SKM-1 treated with dmso at 0.1 percent for 144 hours (cell line): ENCODE measurements at regions not wholly inside any gene's neighbourhood (a gene's known extent, or its start where the extent isn't known, plus 50 kb on each side); places are given as distances from the start of the nearest gene placed in this dataset.
"Not testable (repeated sequence)": the region's sequence is repeated elsewhere in the genome, so short reads cannot be mapped to it uniquely, and the experiment has no call there.

ENCODE experiments used
- DNase-seq: peaks from one replicate; lab custom pipeline; 2025; ENCODE audit not compliant: unreplicated experiment; lab: John Stamatoyannopoulos, UW

GRCh38 chr2:122007126-122007525, 251.7 kb downstream of the TSN start:
- DNase-seq, result no peak

GRCh38 chr2:122007577-122007976, 252.1 kb downstream of the TSN start:
- DNase-seq, result no peak

- no peak for DNase-seq
Measured at GRCh38 chr2:122009561-122009960, 254.1 kb downstream of the TSN start.

GRCh38 chr2:122011493-122012270, 256.2 kb downstream of the TSN start:
- no peak for DNase-seq

GRCh38 chr2:122018736-122019135, 263.3 kb downstream of the TSN start:
- DNase-seq, result no peak

- no peak for DNase-seq
Measured at GRCh38 chr2:122019724-122020123, 264.3 kb downstream of the TSN start.

GRCh38 chr2:122020377-122020776, 264.9 kb downstream of the TSN start:
- DNase-seq, result no peak

GRCh38 chr2:122021941-122022340, 266.5 kb downstream of the TSN start:
- DNase-seq, result no peak

- DNase-seq, result no peak
Measured at GRCh38 chr2:122022531-122022930, 267.1 kb downstream of the TSN start.

- no peak for DNase-seq
Measured at GRCh38 chr2:122023059-122023864, 267.8 kb downstream of the TSN start.

GRCh38 chr2:122027510-122028217, 272.2 kb downstream of the TSN start:
- DNase-seq, result no peak

GRCh38 chr2:122028371-122029100, 273.1 kb downstream of the TSN start:
- DNase-seq, result no peak

- DNase-seq, result no peak
Measured at GRCh38 chr2:122029456-122029855, 274.0 kb downstream of the TSN start.

GRCh38 chr2:122029945-122030344, 274.5 kb downstream of the TSN start:
- DNase-seq, result no peak

- no peak for DNase-seq
Measured at GRCh38 chr2:122031544-122032263, 276.3 kb downstream of the TSN start.

- no peak for DNase-seq
Measured at GRCh38 chr2:122032264-122032645, 276.8 kb downstream of the TSN start.

GRCh38 chr2:122033778-122034177, 278.3 kb downstream of the TSN start:
- no peak for DNase-seq

GRCh38 chr2:122034344-122034743, 278.9 kb downstream of the TSN start:
- DNase-seq, result no peak

- DNase-seq, result no peak
Measured at GRCh38 chr2:122034777-122035176, 279.3 kb downstream of the TSN start.

- not testable (repeated sequence) for DNase-seq
Measured at GRCh38 chr2:122038816-122039215, 283.4 kb downstream of the TSN start.
